ENCODE measurements at regions not wholly inside any gene's neighbourhood (a gene's known extent, or its start where the extent isn't known, plus 50 kb on each side); places are given as distances from the start of the nearest gene placed in this dataset.
A peak's percentile ranks its signal among the peaks of the same experiment; 100 is the strongest.

DNA sequence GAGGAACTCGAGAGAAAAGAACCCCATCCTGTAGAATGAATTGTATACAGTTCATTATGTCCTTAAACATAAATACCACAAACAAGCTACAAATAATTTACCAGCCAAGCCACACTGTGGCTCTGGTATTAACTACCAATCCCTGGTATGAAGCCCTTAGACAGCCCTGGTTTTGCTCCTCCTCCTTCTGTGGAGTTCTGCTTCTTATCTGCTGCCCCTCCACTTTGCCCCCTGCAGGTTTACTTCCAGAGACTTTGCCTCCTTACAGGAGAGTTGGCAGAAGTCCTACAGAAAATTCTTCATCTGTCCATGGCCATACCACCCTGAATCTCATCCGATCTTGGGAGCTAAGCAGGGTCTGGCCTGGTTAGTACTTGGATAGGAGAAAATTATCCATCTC lies 219.8 kb downstream of the ACTL7B start:
- Mint-ChIP-seq H3K4me1 (peaks cover 18% of the 10 kb centered on the region in 2 experiments), H3K4me3 (no peak overlapping the region), H3K27me3 (ENCODE audit: low read depth) (no peaks in the 10 kb centered on the region; the same call in 1 of the 2 replicates), H3K9me3 (no peaks in the 10 kb centered on the region; a peak in 1 of 5 replicates), H3K36me3 (ENCODE audit: insufficient read depth in 1 of 3, low read depth in 3 of 3) (no peaks in the 10 kb centered on the region), H3K27ac (no peak overlapping the region)
- no CpG with 5 or more reads among the region's 2 CpGs for WGBS (ENCODE audit: extremely low coverage, insufficient read length, low lambda C conversion rate)
- H3K56ac ChIP-seq (ENCODE audit: insufficient read length, low read depth, low read length), result no peak overlapping the region
- no peak overlapping the region for H3K18ac ChIP-seq (ENCODE audit: insufficient read length, low read depth, low read length)
- no peaks in the 10 kb centered on the region for H3K79me1 ChIP-seq (ENCODE audit: insufficient read depth, low read depth, low read length, poor library complexity, severe bottlenecking)
- H2BK15ac ChIP-seq (ENCODE audit: low read depth, low read length), result no peak overlapping the region
- H3K23ac ChIP-seq (ENCODE audit: insufficient read length, low read depth, low read length), result no peak overlapping the region
- no peak overlapping the region for H3K4me2 ChIP-seq (ENCODE audit: insufficient read depth, insufficient read length, low read length)
- no peak overlapping the region for H4K5ac ChIP-seq (ENCODE audit: insufficient read length, low read depth, low read length)
- no peak overlapping the region for H3K14ac ChIP-seq (ENCODE audit: insufficient read depth, low read length)
- H3T11ph ChIP-seq (ENCODE audit: low read length), result no peak overlapping the region
- H3K4ac ChIP-seq (ENCODE audit: low read depth, low read length), result no peak overlapping the region
- TF ChIP-seq, protein P1, sequence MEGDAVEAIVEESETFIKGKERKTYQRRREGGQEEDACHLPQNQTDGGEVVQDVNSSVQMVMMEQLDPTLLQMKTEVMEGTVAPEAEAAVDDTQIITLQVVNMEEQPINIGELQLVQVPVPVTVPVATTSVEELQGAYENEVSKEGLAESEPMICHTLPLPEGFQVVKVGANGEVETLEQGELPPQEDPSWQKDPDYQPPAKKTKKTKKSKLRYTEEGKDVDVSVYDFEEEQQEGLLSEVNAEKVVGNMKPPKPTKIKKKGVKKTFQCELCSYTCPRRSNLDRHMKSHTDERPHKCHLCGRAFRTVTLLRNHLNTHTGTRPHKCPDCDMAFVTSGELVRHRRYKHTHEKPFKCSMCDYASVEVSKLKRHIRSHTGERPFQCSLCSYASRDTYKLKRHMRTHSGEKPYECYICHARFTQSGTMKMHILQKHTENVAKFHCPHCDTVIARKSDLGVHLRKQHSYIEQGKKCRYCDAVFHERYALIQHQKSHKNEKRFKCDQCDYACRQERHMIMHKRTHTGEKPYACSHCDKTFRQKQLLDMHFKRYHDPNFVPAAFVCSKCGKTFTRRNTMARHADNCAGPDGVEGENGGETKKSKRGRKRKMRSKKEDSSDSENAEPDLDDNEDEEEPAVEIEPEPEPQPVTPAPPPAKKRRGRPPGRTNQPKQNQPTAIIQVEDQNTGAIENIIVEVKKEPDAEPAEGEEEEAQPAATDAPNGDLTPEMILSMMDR (conservative IDR thresholded peaks at IDR 0.05), result peak; percentile 22; the same call in 2 of the 3 replicates
- H4K20me1 ChIP-seq (ENCODE audit: control insufficient read depth, insufficient read depth, insufficient read length), result peaks cover 2% of the 10 kb centered on the region
- no peaks in the 10 kb centered on the region; the same call in 1 of the 2 replicates for H3K4me1 ChIP-seq (ENCODE audit: insufficient read depth, low read length)
- H2BK20ac ChIP-seq (ENCODE audit: low read depth, low read length, poor library complexity, severe bottlenecking), result no peak overlapping the region
- no peaks in the 10 kb centered on the region for H3K23me2 ChIP-seq (ENCODE audit: insufficient read length, low read depth, low read length, poor library complexity, severe bottlenecking)
- no peak overlapping the region for H3K27ac ChIP-seq (ENCODE audit: insufficient read length, low read depth, low read length)
- no peak overlapping the region for H2AFZ ChIP-seq (ENCODE audit: low read length)
- no peak overlapping the region for H4K8ac ChIP-seq (replicated peaks; ENCODE audit: insufficient read length, low read depth, low read length)
- DNase-seq, result peak; percentile 51
- no peak overlapping the region for H2BK12ac ChIP-seq (ENCODE audit: insufficient read length, low read depth, low read length)
- no peak overlapping the region for H2BK120ac ChIP-seq (ENCODE audit: low read depth, low read length, poor library complexity, severe bottlenecking)
- H4K91ac ChIP-seq (ENCODE audit: insufficient read length, low read depth, low read length), result no peak overlapping the region
- H3K9ac ChIP-seq (ENCODE audit: extremely low read depth, insufficient read length, low read length), result no peak overlapping the region
- no peaks in the 10 kb centered on the region for H3K27me3 ChIP-seq (ENCODE audit: insufficient read depth, low read length)
- no peaks in the 10 kb centered on the region for H3K9me3 ChIP-seq (ENCODE audit: control insufficient read depth, low read depth, low read length)
- no peak overlapping the region for H2AK5ac ChIP-seq (ENCODE audit: insufficient read length, low read length)
- H3K79me2 ChIP-seq (ENCODE audit: insufficient read depth, low read length), result no peaks in the 10 kb centered on the region
- no peak overlapping the region for H2BK5ac ChIP-seq (ENCODE audit: insufficient read length, low read length)
